Breast epithelium (tissue), 4 donors: ENCODE measurements at regions not wholly inside any gene's neighbourhood (a gene's known extent, or its start where the extent isn't known, plus 50 kb on each side); places are given as distances from the start of the nearest gene placed in this dataset.
"Not testable (repeated sequence)": the region's sequence is repeated elsewhere in the genome, so short reads cannot be mapped to it uniquely, and the experiment has no call there.

Experiments used
- DNase-seq, 2 donors: peaks; one replicate each; pipeline ENCODE4 v3.0.0-alpha.2; 2019; ENCODE audit warnings: low spot score in 2 of 2
- H3K27ac ChIP-seq, 2 donors: fragments of 200-600 bp; sonication (generic) in 1 of 2; one replicate each; pipeline ENCODE4 v1.5.1; 2016 to 2019; ENCODE audit warnings: mild to moderate bottlenecking in 1 of 2
- H3K27me3 ChIP-seq, 2 donors: fragments of 200-600 bp; sonication (generic) in 1 of 2; one replicate each; pipeline versions ENCODE4 v1.5.1 to v1.6.0; 2017 to 2019; ENCODE audit warnings: control low read depth in 1 of 2, mild to moderate bottlenecking in 1 of 2
- H3K36me3 ChIP-seq: fragments of 200-600 bp; one replicate; pipeline ENCODE4 v1.5.1; 2019
- H3K4me1 ChIP-seq, 2 donors: fragments of 200-600 bp; sonication (generic); one replicate each; pipeline ENCODE4 v1.5.1; 2016 to 2019; ENCODE audit warnings: control low read depth in 1 of 2
- H3K4me3 ChIP-seq, 3 donors: fragments of 200-600 bp; sonication (generic); 1 replicate in 2 of 3; 2 replicates in 1 of 3; pipeline ENCODE4 v1.5.1; 2016 to 2019; ENCODE audit warnings: mild to moderate bottlenecking in 3 of 3, moderate library complexity in 2 of 3
- H3K9me3 ChIP-seq, 2 donors: fragments of 200-600 bp; sonication (generic) in 1 of 2; one replicate each; pipeline ENCODE4 v1.5.1; 2016 to 2019; ENCODE audit warnings: control low read depth in 1 of 2
- CTCF ChIP-seq, 3 donors: fragments of 450-650 bp; IDR thresholded peaks; one replicate each; pipeline ENCODE4 v1.5.1; 2016 to 2017; ENCODE audit warnings: antibody characterized with exemption in 3 of 3, mild to moderate bottlenecking in 3 of 3, moderate library complexity in 3 of 3
- POLR2A ChIP-seq: fragments of 450-650 bp; IDR thresholded peaks from one replicate; pipeline ENCODE4 v1.6.1; 2016; ENCODE audit warnings: antibody characterized with exemption, mild to moderate bottlenecking, moderate library complexity
- POLR2AphosphoS5 ChIP-seq, 3 donors: sonication (generic); formaldehyde crosslinking; IDR thresholded peaks; one replicate each; pipeline ENCODE4 v1.6.1; 2017; ENCODE audit warnings: antibody characterized with exemption in 3 of 3
- intact Hi-C: fragments of 100-400 bp; cut with DNase I; formaldehyde crosslinking; loops from one replicate; pipeline ENCODE4 v1.15.1; 2023; ENCODE audit warnings: low total_unique reads

- Histone ChIP-seq H3K27me3 (no peaks in the 10 kb centered on the region), H3K27ac (no peak overlapping the region), H3K4me1 (no peaks in the 10 kb centered on the region), H3K4me3 (no peak overlapping the region), H3K36me3 (no peaks in the 10 kb centered on the region), H3K9me3 (no peaks in the 10 kb centered on the region)
- DNase-seq, result no peak
- TF ChIP-seq POLR2A (no peak), CTCF (IDR thresholded peaks at IDR 0.05) (no peak), POLR2AphosphoS5 (IDR thresholded peaks at IDR 0.05) (no peak)
- intact Hi-C loops, result no loop called here
Observed at GRCh38 chr5:152058267-152058666, 133.6 kb upstream of the GLRA1 start.

- Histone ChIP-seq H3K27me3 (no peaks in the 10 kb centered on the region), H3K4me3 (no peak overlapping the region), H3K9me3 (peaks cover 0 to 4% of the 10 kb centered on the region in 2 donors), H3K4me1 (no peaks in the 10 kb centered on the region), H3K27ac (no peak overlapping the region), H3K36me3 (no peaks in the 10 kb centered on the region)
- DNase-seq, result no peak
- intact Hi-C loops, result no loop called here
- no peak for TF ChIP-seq POLR2AphosphoS5 (IDR thresholded peaks at IDR 0.05)
- no peak for TF ChIP-seq CTCF (IDR thresholded peaks at IDR 0.05)
- TF ChIP-seq POLR2A, result no peak
Observed at GRCh38 chr5:152056931-152057330, 132.3 kb upstream of the GLRA1 start.

- no peaks in the 10 kb centered on the region for H3K36me3 ChIP-seq
- H3K4me3 ChIP-seq, result no peak overlapping the region
- no peak for DNase-seq
- TF ChIP-seq POLR2AphosphoS5 (IDR thresholded peaks at IDR 0.05) (no peak), POLR2A (no peak), CTCF (IDR thresholded peaks at IDR 0.05) (no peak)
- H3K27me3 ChIP-seq, result no peaks in the 10 kb centered on the region
- no peaks in the 10 kb centered on the region for H3K4me1 ChIP-seq
- H3K9me3 ChIP-seq, result peaks cover 11 to 20% of the 10 kb centered on the region in 2 donors
- H3K27ac ChIP-seq, result no peak overlapping the region
- intact Hi-C loops, result no loop called here
Observed at GRCh38 chr5:152052470-152052869, 127.8 kb upstream of the GLRA1 start.

- no peak overlapping the region for H3K4me3 ChIP-seq
- no peak overlapping the region for H3K27ac ChIP-seq
- no peak for TF ChIP-seq POLR2A
- TF ChIP-seq CTCF (IDR thresholded peaks at IDR 0.05), result no peak
- no peak for TF ChIP-seq POLR2AphosphoS5 (IDR thresholded peaks at IDR 0.05)
- no peaks in the 10 kb centered on the region for H3K36me3 ChIP-seq
- peaks cover 11 to 20% of the 10 kb centered on the region in 2 donors for H3K9me3 ChIP-seq
- no peak for DNase-seq
- intact Hi-C loops, result no loop called here
- no peaks in the 10 kb centered on the region for H3K4me1 ChIP-seq
- H3K27me3 ChIP-seq, result no peaks in the 10 kb centered on the region
Observed at GRCh38 chr5:152051499-152052454, 127.1 kb upstream of the GLRA1 start.

GRCh38 chr5:152046361-152046760, 121.7 kb upstream of the GLRA1 start:
- Histone ChIP-seq H3K9me3 (peaks cover 5 to 30% of the 10 kb centered on the region in 2 donors), H3K36me3 (no peaks in the 10 kb centered on the region), H3K4me1 (no peaks in the 10 kb centered on the region), H3K27me3 (no peaks in the 10 kb centered on the region), H3K4me3 (no peak overlapping the region), H3K27ac (no peak overlapping the region)
- no peak for DNase-seq
- intact Hi-C loops, result no loop called here
- TF ChIP-seq POLR2A, result no peak
- TF ChIP-seq POLR2AphosphoS5 (IDR thresholded peaks at IDR 0.05), result no peak
- no peak for TF ChIP-seq CTCF (IDR thresholded peaks at IDR 0.05)

- peaks cover 0 to 11% of the 10 kb centered on the region in 2 donors for H3K9me3 ChIP-seq
- H3K27me3 ChIP-seq, DNase-seq, H3K4me1 ChIP-seq, H3K36me3 ChIP-seq, H3K27ac ChIP-seq, H3K4me3 ChIP-seq, intact Hi-C loops: not testable (repeated sequence)
Observed at GRCh38 chr5:152038856-152039255, 114.2 kb upstream of the GLRA1 start.

- H3K4me3 ChIP-seq, DNase-seq, H3K27me3 ChIP-seq, H3K36me3 ChIP-seq, H3K4me1 ChIP-seq, H3K9me3 ChIP-seq, intact Hi-C loops, H3K27ac ChIP-seq: not testable (repeated sequence)
Observed at GRCh38 chr5:152026328-152027024, 101.8 kb upstream of the GLRA1 start.
